MCF 10A (cell line): ENCODE measurements at regions not wholly inside any gene's neighbourhood (a gene's known extent, or its start where the extent isn't known, plus 50 kb on each side); places are given as distances from the start of the nearest gene placed in this dataset.

ENCODE experiments used
- BruUV-seq: library from RNA; stranded (reverse); fragments of 400-500 nt; replicated peaks from 2 replicates; lab custom pipeline; 2021; lab: Mats Ljungman, UMichigan
- CTCF ChIA-PET: fragments of 300-600 bp; sonication (Branson Sonifier 250); formaldehyde crosslinking; extraction: SDS; loops from one replicate; lab custom pipeline; 2021; ENCODE audit warnings: antibody characterized with exemption, inconsistent platforms; lab: Yijun Ruan, JAX
- POLR2A ChIA-PET: fragments of 300-600, 350-650 bp; sonication (Branson Sonifier 250); formaldehyde crosslinking; extraction: SDS; loops from one replicate; lab custom pipeline; 2020; ENCODE audit warnings: antibody characterized with exemption, inconsistent platforms; lab: Yijun Ruan, JAX
- DNase-seq: peaks from one replicate; pipeline ENCODE4 v3.0.0-alpha.2; 2018; ENCODE audit not compliant: unreplicated experiment
- H3K27ac Mint-ChIP-seq: one replicate; pipeline ENCODE4 v1.8.0; 2022; ENCODE audit warnings: mild to moderate bottlenecking, low read depth, mixed read lengths; ENCODE audit not compliant: unreplicated experiment
- H3K27me3 Mint-ChIP-seq: one replicate; pipeline ENCODE4 v1.8.0; 2022; ENCODE audit warnings: mixed read lengths; ENCODE audit not compliant: insufficient read depth, unreplicated experiment
- H3K36me3 Mint-ChIP-seq: one replicate; pipeline ENCODE4 v1.8.0; 2022; ENCODE audit warnings: mild to moderate bottlenecking, moderate library complexity, mixed read lengths; ENCODE audit not compliant: insufficient read depth, unreplicated experiment
- H3K4me1 Mint-ChIP-seq: one replicate; pipeline ENCODE4 v1.8.0; 2022; ENCODE audit warnings: mixed read lengths; ENCODE audit not compliant: insufficient read depth, unreplicated experiment
- H3K4me3 Mint-ChIP-seq: one replicate; pipeline ENCODE4 v1.8.0; 2022; ENCODE audit warnings: mild to moderate bottlenecking, moderate library complexity, mixed read lengths; ENCODE audit not compliant: unreplicated experiment
- H3K9me3 Mint-ChIP-seq: one replicate; pipeline ENCODE4 v1.8.0; 2022; ENCODE audit warnings: mixed read lengths; ENCODE audit not compliant: unreplicated experiment
- intact Hi-C: fragments of 100-400 bp; cut with micrococcal nuclease; formaldehyde crosslinking; loops from 2 replicates; pipeline ENCODE4 v1.14.1; 2022
- TF ChIP-seq, protein P1 (sequence below): fragments of 200-600 bp; IDR thresholded peaks from one replicate; pipeline ENCODE4 v1.8.0; 2022; ENCODE audit warnings: antibody characterized with exemption, mild to moderate bottlenecking; ENCODE audit not compliant: unreplicated experiment

DNA sequence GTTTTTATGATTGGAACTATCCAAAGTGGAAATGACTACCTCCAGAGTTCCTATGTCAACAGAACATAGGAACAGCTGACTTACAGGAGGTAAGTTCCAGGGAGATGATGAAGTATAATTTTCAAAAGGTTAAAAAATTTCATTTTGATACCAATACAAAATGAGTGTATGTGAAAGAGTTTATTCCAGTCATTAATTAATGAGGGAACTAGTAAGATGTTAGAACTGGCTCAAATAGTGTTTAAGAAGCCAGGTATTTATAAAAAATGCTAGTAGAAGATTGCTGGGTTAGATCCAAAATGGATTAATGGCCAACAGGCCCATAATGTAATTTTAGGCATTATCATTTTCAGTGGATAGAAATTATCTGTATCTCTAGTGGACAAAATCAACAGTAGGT, 227.7 kb upstream of the ZBED5 start:
- CTCF ChIA-PET, result interaction anchor here (0.6 kb wide), 1 partner anchor 17 kb away, joined by 3 read pairs; no protein-coding TSS in a partner anchor
- BruUV-seq, result no TSS peak
- no peak overlapping the region for H3K27ac Mint-ChIP-seq
- no peak for DNase-seq
- POLR2A ChIA-PET, result no interaction called here
- H3K27me3 Mint-ChIP-seq, result peaks cover 43% of the 10 kb centered on the region
- intact Hi-C loops, result no loop called here
- H3K9me3 Mint-ChIP-seq, result no peaks in the 10 kb centered on the region
- no peaks in the 10 kb centered on the region for H3K36me3 Mint-ChIP-seq
- TF ChIP-seq, protein P1, sequence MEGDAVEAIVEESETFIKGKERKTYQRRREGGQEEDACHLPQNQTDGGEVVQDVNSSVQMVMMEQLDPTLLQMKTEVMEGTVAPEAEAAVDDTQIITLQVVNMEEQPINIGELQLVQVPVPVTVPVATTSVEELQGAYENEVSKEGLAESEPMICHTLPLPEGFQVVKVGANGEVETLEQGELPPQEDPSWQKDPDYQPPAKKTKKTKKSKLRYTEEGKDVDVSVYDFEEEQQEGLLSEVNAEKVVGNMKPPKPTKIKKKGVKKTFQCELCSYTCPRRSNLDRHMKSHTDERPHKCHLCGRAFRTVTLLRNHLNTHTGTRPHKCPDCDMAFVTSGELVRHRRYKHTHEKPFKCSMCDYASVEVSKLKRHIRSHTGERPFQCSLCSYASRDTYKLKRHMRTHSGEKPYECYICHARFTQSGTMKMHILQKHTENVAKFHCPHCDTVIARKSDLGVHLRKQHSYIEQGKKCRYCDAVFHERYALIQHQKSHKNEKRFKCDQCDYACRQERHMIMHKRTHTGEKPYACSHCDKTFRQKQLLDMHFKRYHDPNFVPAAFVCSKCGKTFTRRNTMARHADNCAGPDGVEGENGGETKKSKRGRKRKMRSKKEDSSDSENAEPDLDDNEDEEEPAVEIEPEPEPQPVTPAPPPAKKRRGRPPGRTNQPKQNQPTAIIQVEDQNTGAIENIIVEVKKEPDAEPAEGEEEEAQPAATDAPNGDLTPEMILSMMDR, result no peak
- no peak overlapping the region for H3K4me3 Mint-ChIP-seq
- no peaks in the 10 kb centered on the region for H3K4me1 Mint-ChIP-seq

DNA sequence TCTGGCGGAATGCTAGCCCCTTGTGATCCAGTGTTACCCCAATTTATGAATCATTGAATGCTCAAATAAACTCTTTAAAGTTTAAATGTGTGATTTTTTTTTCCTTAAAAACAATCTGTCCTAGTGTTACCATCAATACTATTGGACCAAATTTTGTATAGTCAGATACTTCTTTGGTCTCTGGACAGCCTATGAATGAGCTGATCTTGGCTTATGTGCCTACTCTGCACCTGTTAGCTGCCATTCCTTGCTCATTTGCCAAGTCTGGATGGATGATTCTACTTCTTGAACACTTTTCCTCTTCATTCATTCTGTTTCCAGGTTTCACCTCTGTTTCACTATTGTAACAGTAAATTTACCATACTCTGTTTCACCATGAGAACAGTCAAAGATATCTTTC, 226.5 kb upstream of the ZBED5 start:
- Mint-ChIP-seq H3K27ac (no peak overlapping the region), H3K4me3 (no peak overlapping the region), H3K27me3 (peaks cover 56% of the 10 kb centered on the region), H3K9me3 (no peaks in the 10 kb centered on the region), H3K36me3 (no peaks in the 10 kb centered on the region), H3K4me1 (no peaks in the 10 kb centered on the region)
- no TSS peak for BruUV-seq
- DNase-seq, result no peak
- ChIA-PET CTCF (no interaction called here), POLR2A (no interaction called here)
- TF ChIP-seq, protein P1, result no peak
- intact Hi-C loops, result no loop called here

DNA sequence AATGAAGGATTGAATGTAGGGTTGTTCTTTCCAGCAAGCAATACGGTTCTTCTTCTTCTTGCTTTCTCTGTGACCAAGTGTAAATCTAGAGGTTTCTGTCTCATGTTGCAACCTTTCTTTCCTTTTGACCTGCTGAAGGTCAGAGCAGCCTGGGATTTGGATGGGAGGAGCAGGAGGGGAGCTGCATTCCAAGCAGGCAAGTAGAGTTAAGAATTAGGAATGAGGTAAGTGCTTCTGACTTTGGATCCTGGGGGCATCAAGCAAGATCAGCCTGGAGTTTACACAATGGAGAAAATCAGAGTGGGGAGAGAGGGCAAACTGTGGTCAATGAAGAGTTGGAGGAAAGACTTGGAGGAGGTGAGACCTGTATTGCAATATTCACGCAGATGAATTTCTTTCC, 225.6 kb upstream of the ZBED5 start:
- Mint-ChIP-seq H3K27ac (no peak overlapping the region), H3K4me1 (no peaks in the 10 kb centered on the region), H3K27me3 (peaks cover 64% of the 10 kb centered on the region), H3K36me3 (no peaks in the 10 kb centered on the region), H3K4me3 (no peak overlapping the region), H3K9me3 (no peaks in the 10 kb centered on the region)
- ChIA-PET CTCF (no interaction called here), POLR2A (no interaction called here)
- intact Hi-C loops, result no loop called here
- BruUV-seq, result no TSS peak
- no peak for DNase-seq
- TF ChIP-seq, protein P1, result no peak

- POLR2A ChIA-PET, result no interaction called here
- Mint-ChIP-seq H3K27ac (no peak overlapping the region), H3K4me3 (no peak overlapping the region), H3K36me3 (no peaks in the 10 kb centered on the region), H3K9me3 (no peaks in the 10 kb centered on the region), H3K4me1 (no peaks in the 10 kb centered on the region), H3K27me3 (peaks cover 72% of the 10 kb centered on the region)
- no TSS peak for BruUV-seq
- no peak for DNase-seq
- CTCF ChIA-PET, result no interaction called here
- TF ChIP-seq, protein P1, result no peak
- intact Hi-C loops, result no loop called here
Observed at GRCh38 chr11:11082646-11083045, 224.8 kb upstream of the ZBED5 start.
